Upper lobe of left lung (tissue), 4 donors: ENCODE measurements at regions not wholly inside any gene's neighbourhood (a gene's known extent, or its start where the extent isn't known, plus 50 kb on each side); places are given as distances from the start of the nearest gene placed in this dataset.

Experiments
- CTCF ChIP-seq, 6 experiments: fragments of 450-650 bp in 4 of 6; fragments of 200-600 bp in 2 of 6; sonication (generic) in 2 of 6; IDR thresholded peaks; one replicate each; pipeline ENCODE4 v1.5.1; 2016 to 2019; ENCODE audit warnings: antibody characterized with exemption in 6 of 6
- POLR2A ChIP-seq, 4 donors: fragments of 450-650 bp; IDR thresholded peaks; one replicate each; pipeline ENCODE4 v1.5.1; 2016 to 2017; ENCODE audit warnings: antibody characterized with exemption in 4 of 4, mild to moderate bottlenecking in 2 of 4
- POLR2AphosphoS5 ChIP-seq, 2 donors: sonication (generic); formaldehyde crosslinking; IDR thresholded peaks; one replicate each; pipeline ENCODE4 v1.5.1; 2017; ENCODE audit warnings: antibody characterized with exemption in 2 of 2

GRCh38 chr7:16026253-16027020 lies 340.0 kb upstream of the MEOX2 start:
- TF ChIP-seq POLR2A (IDR thresholded peaks at IDR 0.05) (no peak), CTCF (IDR thresholded peaks at IDR 0.05) (no peak), POLR2AphosphoS5 (IDR thresholded peaks at IDR 0.05) (no peak)
